ENCODE measurements at regions not wholly inside any gene's neighbourhood (a gene's known extent, or its start where the extent isn't known, plus 50 kb on each side); places are given as distances from the start of the nearest gene placed in this dataset.

DNA sequence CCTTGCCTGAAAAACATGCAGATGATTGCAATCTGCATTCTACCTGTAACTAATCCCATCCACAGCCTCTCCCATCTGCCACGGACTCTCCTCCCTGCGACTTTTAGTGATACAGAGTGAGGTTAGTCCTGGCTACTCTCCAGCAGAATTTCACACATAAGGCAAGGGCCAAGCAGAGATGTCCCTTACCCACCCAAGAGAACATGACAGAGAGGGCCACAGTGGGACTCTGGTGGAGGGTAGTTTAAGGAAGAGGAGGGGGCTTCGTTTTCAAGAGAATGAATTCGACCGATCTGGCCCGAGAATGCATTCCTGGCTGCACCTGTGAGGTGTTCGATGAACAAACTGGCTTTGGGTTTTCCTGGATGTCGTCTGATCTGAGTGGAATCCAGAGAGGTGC, 87.5 kb upstream of the SIM2 start:
- Histone ChIP-seq H3K9me3 (ENCODE audit: insufficient read depth, low read length) (no peaks in the 10 kb centered on the region), H2AFZ (ENCODE audit: low read depth, low read length, severe bottlenecking) (no peak overlapping the region), H3K4me2 (ENCODE audit: low read depth, low read length, poor library complexity, severe bottlenecking) (no peak overlapping the region), H3F3A (ENCODE audit: insufficient read depth) (no peaks in the 10 kb centered on the region), H3K4me3 (ENCODE audit: insufficient read depth, low read length, poor library complexity, severe bottlenecking) (no peak overlapping the region), H3K27ac (ENCODE audit: low read depth, low read length) (no peak overlapping the region), H3K9me2 (replicated peaks; ENCODE audit: insufficient read depth, low read length) (no peaks in the 10 kb centered on the region), H3K79me2 (ENCODE audit: insufficient read depth, low read length) (no peaks in the 10 kb centered on the region), H3K36me3 (ENCODE audit: low read length) (no peaks in the 10 kb centered on the region), H3K27me3 (ENCODE audit: low read length) (no peaks in the 10 kb centered on the region), H4K20me1 (ENCODE audit: low read depth, low read length) (no peaks in the 10 kb centered on the region), H3K9ac (ENCODE audit: low read length) (no peak overlapping the region)
- TF ChIP-seq EZH2phosphoT487 (conservative IDR thresholded peaks at IDR 0.05; ENCODE audit: low read length): no peak
- TF ChIP-seq, protein P1, sequence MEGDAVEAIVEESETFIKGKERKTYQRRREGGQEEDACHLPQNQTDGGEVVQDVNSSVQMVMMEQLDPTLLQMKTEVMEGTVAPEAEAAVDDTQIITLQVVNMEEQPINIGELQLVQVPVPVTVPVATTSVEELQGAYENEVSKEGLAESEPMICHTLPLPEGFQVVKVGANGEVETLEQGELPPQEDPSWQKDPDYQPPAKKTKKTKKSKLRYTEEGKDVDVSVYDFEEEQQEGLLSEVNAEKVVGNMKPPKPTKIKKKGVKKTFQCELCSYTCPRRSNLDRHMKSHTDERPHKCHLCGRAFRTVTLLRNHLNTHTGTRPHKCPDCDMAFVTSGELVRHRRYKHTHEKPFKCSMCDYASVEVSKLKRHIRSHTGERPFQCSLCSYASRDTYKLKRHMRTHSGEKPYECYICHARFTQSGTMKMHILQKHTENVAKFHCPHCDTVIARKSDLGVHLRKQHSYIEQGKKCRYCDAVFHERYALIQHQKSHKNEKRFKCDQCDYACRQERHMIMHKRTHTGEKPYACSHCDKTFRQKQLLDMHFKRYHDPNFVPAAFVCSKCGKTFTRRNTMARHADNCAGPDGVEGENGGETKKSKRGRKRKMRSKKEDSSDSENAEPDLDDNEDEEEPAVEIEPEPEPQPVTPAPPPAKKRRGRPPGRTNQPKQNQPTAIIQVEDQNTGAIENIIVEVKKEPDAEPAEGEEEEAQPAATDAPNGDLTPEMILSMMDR (IDR thresholded peaks at IDR 0.05; ENCODE audit: insufficient read depth, low read length, poor library complexity, severe bottlenecking): no peak

DNA sequence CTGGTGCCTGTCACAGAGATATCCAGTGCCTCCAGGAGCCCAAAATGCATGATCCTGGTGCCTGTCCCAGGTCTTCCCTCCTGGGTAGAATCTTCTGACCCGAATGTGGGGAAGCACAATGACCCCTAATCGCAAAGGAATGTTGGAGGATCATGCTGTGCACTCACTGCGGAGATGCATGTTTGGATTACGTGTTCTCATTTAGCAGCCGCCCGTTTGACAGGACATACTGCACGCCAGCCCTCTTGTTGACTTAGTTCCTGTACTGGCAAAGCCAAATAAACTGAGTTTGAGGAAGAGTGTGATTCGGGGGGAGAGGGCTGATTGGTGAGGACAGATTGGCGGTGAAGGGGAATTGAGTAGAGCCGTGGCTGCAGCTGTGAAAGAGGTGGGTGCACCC, 85.9 kb upstream of the SIM2 start:
- Histone ChIP-seq H3F3A (ENCODE audit: insufficient read depth) (no peaks in the 10 kb centered on the region), H3K27ac (ENCODE audit: low read depth, low read length) (no peak overlapping the region), H3K79me2 (ENCODE audit: insufficient read depth, low read length) (no peaks in the 10 kb centered on the region), H3K9me2 (replicated peaks; ENCODE audit: insufficient read depth, low read length) (no peaks in the 10 kb centered on the region), H4K20me1 (ENCODE audit: low read depth, low read length) (no peaks in the 10 kb centered on the region), H3K27me3 (ENCODE audit: low read length) (no peaks in the 10 kb centered on the region), H2AFZ (ENCODE audit: low read depth, low read length, severe bottlenecking) (no peak overlapping the region), H3K4me2 (ENCODE audit: low read depth, low read length, poor library complexity, severe bottlenecking) (no peak overlapping the region), H3K9me3 (ENCODE audit: insufficient read depth, low read length) (no peaks in the 10 kb centered on the region), H3K4me3 (ENCODE audit: insufficient read depth, low read length, poor library complexity, severe bottlenecking) (no peak overlapping the region), H3K36me3 (ENCODE audit: low read length) (no peaks in the 10 kb centered on the region), H3K9ac (ENCODE audit: low read length) (no peak overlapping the region)
- TF ChIP-seq, protein P1 (IDR thresholded peaks at IDR 0.05; ENCODE audit: insufficient read depth, low read length, poor library complexity, severe bottlenecking): no peak
- TF ChIP-seq EZH2phosphoT487 (conservative IDR thresholded peaks at IDR 0.05; ENCODE audit: low read length): no peak

GRCh38 chr21:36613554-36613953, 85.4 kb upstream of the SIM2 start:
- Histone ChIP-seq H3K9me2 (replicated peaks; ENCODE audit: insufficient read depth, low read length) (no peaks in the 10 kb centered on the region), H3K79me2 (ENCODE audit: insufficient read depth, low read length) (no peaks in the 10 kb centered on the region), H2AFZ (ENCODE audit: low read depth, low read length, severe bottlenecking) (no peak overlapping the region), H3K36me3 (ENCODE audit: low read length) (no peaks in the 10 kb centered on the region), H3F3A (ENCODE audit: insufficient read depth) (no peaks in the 10 kb centered on the region), H3K9me3 (ENCODE audit: insufficient read depth, low read length) (no peaks in the 10 kb centered on the region), H3K4me2 (ENCODE audit: low read depth, low read length, poor library complexity, severe bottlenecking) (no peak overlapping the region), H3K27ac (ENCODE audit: low read depth, low read length) (no peak overlapping the region), H3K9ac (ENCODE audit: low read length) (no peak overlapping the region), H3K27me3 (ENCODE audit: low read length) (no peaks in the 10 kb centered on the region), H4K20me1 (ENCODE audit: low read depth, low read length) (no peaks in the 10 kb centered on the region), H3K4me3 (ENCODE audit: insufficient read depth, low read length, poor library complexity, severe bottlenecking) (no peak overlapping the region)
- TF ChIP-seq, protein P1 (IDR thresholded peaks at IDR 0.05; ENCODE audit: insufficient read depth, low read length, poor library complexity, severe bottlenecking): no peak
- TF ChIP-seq EZH2phosphoT487 (conservative IDR thresholded peaks at IDR 0.05; ENCODE audit: low read length): no peak
